ENCODE measurements at regions not wholly inside any gene's neighbourhood (a gene's known extent, or its start where the extent isn't known, plus 50 kb on each side); places are given as distances from the start of the nearest gene placed in this dataset.

DNA sequence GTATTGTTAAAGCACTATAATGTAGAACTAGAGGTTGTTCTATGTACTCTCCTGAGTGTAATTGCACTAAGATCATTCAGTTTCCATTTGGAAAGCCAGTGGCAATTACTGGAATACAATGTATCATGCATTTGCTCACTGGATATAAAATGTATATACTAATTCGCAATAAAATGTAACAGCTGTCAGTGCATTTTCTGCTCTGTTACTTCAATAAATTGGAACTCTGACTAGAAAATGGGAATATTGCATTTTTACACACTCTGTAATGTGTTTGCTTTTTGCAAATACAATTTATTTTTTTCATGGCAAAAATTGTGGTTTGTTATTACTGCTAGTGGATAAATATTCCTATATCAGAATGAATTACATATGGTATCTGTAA lies 893.8 kb upstream of the POU3F3 start:
- 82 to 93% (median 91%) methylated on average over 1 of the region's 1 CpG for WGBS, 5 donors
- no peak for DNase-seq
- H3K4me3 ChIP-seq: no peak overlapping the region
- peaks cover 0 to 4% (median 0%) of the 10 kb centered on the region in 8 donors for H3K9me3 ChIP-seq
- no peaks in the 10 kb centered on the region for H3K27me3 ChIP-seq (replicated peaks in 1 of 7)
- no peak overlapping the region for H3K27ac ChIP-seq
- intact Hi-C loops (cut with DNase I; ENCODE audit: low total_unique reads): no loop called here
- TF ChIP-seq POLR2AphosphoS5 (IDR thresholded peaks at IDR 0.05): no peak
- TF ChIP-seq POLR2A (IDR thresholded peaks at IDR 0.05): no peak
- TF ChIP-seq, protein P1, sequence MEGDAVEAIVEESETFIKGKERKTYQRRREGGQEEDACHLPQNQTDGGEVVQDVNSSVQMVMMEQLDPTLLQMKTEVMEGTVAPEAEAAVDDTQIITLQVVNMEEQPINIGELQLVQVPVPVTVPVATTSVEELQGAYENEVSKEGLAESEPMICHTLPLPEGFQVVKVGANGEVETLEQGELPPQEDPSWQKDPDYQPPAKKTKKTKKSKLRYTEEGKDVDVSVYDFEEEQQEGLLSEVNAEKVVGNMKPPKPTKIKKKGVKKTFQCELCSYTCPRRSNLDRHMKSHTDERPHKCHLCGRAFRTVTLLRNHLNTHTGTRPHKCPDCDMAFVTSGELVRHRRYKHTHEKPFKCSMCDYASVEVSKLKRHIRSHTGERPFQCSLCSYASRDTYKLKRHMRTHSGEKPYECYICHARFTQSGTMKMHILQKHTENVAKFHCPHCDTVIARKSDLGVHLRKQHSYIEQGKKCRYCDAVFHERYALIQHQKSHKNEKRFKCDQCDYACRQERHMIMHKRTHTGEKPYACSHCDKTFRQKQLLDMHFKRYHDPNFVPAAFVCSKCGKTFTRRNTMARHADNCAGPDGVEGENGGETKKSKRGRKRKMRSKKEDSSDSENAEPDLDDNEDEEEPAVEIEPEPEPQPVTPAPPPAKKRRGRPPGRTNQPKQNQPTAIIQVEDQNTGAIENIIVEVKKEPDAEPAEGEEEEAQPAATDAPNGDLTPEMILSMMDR (IDR thresholded peaks at IDR 0.05 in 8 of 11, conservative IDR thresholded peaks at IDR 0.05 in 3 of 11): no peak
- no peaks in the 10 kb centered on the region for H3K36me3 ChIP-seq
- H3K4me1 ChIP-seq: no peaks in the 10 kb centered on the region

DNA sequence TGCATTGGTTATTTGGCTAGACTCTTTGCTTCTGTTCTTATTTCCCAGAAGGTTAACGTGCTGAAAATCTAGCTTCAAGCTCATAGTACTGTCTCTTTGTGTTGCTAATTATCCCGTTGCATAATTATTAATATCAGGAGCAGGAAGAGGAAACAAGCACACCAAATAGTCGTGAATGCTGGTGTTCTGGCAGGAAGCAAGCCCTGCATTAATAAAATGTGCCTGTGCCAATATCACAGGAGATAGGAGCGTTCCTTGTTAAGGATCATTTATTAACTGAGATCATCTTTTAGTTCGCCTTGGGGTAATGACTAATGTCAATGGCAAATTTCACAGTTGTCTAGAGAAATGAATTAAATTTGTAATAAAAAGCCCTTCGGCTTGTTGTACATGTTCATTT lies 893.0 kb upstream of the POU3F3 start:
- no peak for TF ChIP-seq POLR2A (IDR thresholded peaks at IDR 0.05)

DNA sequence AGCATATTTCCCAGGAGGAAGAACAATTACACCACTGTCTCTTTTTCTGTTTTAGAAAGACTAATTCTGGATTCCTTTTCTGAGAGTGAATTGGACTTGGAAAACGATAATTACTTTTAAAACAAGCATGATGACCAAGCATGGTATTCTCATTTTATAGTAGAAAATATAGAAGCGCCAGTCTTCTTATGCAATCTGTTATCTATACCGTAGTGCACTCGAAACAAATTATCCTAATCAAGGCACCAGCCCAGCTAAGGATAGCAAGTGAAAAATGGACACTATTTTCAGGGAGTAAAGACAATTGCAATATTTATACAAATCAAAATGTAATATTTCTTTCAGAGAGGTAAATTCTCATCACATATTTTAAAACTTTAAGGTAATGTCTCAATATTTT lies 892.1 kb upstream of the POU3F3 start:
- Histone ChIP-seq H3K36me3 (no peaks in the 10 kb centered on the region), H3K27ac (no peak overlapping the region), H3K27me3 (replicated peaks in 1 of 7) (no peaks in the 10 kb centered on the region), H3K4me3 (no peak overlapping the region), H3K9me3 (peaks cover 0 to 9% (median 0%) of the 10 kb centered on the region in 8 donors), H3K4me1 (no peaks in the 10 kb centered on the region)
- 78 to 90% (median 81%) methylated on average over 4 of the region's 4 CpGs for WGBS, 5 donors
- intact Hi-C loops (cut with DNase I; ENCODE audit: low total_unique reads): no loop called here
- DNase-seq: no peak
- TF ChIP-seq, protein P1 (IDR thresholded peaks at IDR 0.05 in 8 of 11, conservative IDR thresholded peaks at IDR 0.05 in 3 of 11): no peak
- TF ChIP-seq POLR2AphosphoS5 (IDR thresholded peaks at IDR 0.05) (no peak), POLR2A (IDR thresholded peaks at IDR 0.05) (no peak)

More for the DNA sequence above, 893.0 kb upstream of the POU3F3 start:
- Histone ChIP-seq H3K9me3 (peaks cover 0 to 8% (median 0%) of the 10 kb centered on the region in 8 donors), H3K4me1 (no peaks in the 10 kb centered on the region), H3K4me3 (no peak overlapping the region), H3K27ac (no peak overlapping the region), H3K27me3 (replicated peaks in 1 of 7) (no peaks in the 10 kb centered on the region), H3K36me3 (no peaks in the 10 kb centered on the region)
- intact Hi-C loops (cut with DNase I; ENCODE audit: low total_unique reads): no loop called here
- 47 to 62% (median 57%) methylated on average over 6 of the region's 6 CpGs for WGBS, 5 donors
- DNase-seq: no peak

DNA sequence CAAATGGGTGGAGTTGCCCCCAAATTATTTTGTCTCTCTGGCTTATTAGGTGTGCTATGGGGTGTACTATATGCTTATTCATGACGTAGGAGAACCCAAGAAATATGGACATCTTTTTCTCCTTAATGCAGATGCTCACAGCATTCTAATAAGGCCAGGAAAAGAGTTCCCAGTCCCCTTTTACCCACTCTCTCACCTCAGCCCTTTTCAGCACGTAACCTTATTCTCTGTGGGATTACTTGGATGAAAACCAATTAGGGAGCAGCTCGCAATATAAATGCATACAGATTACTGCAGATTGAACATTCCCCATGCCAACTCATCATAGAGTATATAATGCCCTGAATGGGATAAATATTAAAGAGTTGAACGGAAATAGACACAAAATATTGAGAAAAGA lies 891.2 kb upstream of the POU3F3 start:
- Histone ChIP-seq H3K27me3 (replicated peaks in 1 of 7) (no peaks in the 10 kb centered on the region), H3K27ac (no peak overlapping the region), H3K4me3 (no peak overlapping the region), H3K4me1 (no peaks in the 10 kb centered on the region), H3K9me3 (peaks cover 0 to 9% (median 0%) of the 10 kb centered on the region in 8 donors), H3K36me3 (no peaks in the 10 kb centered on the region)
- intact Hi-C loops (cut with DNase I; ENCODE audit: low total_unique reads): no loop called here
- TF ChIP-seq, protein P1 (IDR thresholded peaks at IDR 0.05 in 8 of 11, conservative IDR thresholded peaks at IDR 0.05 in 3 of 11): no peak
- TF ChIP-seq POLR2AphosphoS5 (IDR thresholded peaks at IDR 0.05) (no peak), POLR2A (IDR thresholded peaks at IDR 0.05) (no peak)
- DNase-seq: no peak
- 73 to 84% (median 82%) methylated on average over 4 of the region's 4 CpGs for WGBS, 5 donors

DNA sequence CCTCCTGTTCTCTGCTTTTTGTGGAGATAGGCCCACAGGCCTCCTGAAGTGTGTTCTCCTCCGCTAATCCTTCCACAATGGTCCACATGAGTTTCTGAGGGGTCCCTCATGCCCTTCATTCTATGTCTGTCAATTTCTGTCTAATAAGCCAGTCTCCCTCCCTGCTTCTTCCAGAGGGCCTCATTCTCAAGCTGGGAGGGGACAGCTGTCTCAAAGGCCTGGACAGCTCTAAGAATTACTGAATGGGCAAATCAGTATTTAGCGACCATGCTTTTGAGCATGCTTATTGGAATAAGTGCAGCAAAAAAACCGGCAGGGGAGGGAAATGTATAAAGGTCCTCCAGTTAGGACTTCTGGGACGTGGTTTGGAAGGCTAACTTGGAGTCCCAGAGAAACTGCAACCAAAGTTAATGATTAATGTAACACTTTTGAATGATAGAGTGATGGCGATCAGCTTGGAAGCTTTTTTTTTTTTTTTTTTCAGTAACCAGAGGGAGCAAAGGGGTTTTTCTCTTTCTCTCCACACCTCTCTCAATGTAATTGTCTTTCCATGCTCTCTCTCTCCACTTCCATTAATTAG lies 890.7 kb upstream of the POU3F3 start:
- no peak overlapping the region for H3K4me3 ChIP-seq
- H3K4me1 ChIP-seq: no peaks in the 10 kb centered on the region
- intact Hi-C loops (cut with DNase I; ENCODE audit: low total_unique reads): no loop called here
- no peak overlapping the region for H3K27ac ChIP-seq
- TF ChIP-seq, protein P1 (IDR thresholded peaks at IDR 0.05 in 8 of 11, conservative IDR thresholded peaks at IDR 0.05 in 3 of 11): no peak
- TF ChIP-seq POLR2AphosphoS5 (IDR thresholded peaks at IDR 0.05) (no peak), POLR2A (IDR thresholded peaks at IDR 0.05) (no peak)
- H3K9me3 ChIP-seq: peaks cover 0 to 9% (median 0%) of the 10 kb centered on the region in 8 donors
- 77 to 86% (median 83%) methylated on average over 5 of the region's 5 CpGs for WGBS, 5 donors
- no peaks in the 10 kb centered on the region for H3K27me3 ChIP-seq (replicated peaks in 1 of 7)
- no peak for DNase-seq
- no peaks in the 10 kb centered on the region for H3K36me3 ChIP-seq

All from spleen (tissue), 11 donors.